Central memory CD8-positive, alpha-beta T cell (primary cell): ENCODE measurements at regions not wholly inside any gene's neighbourhood (a gene's known extent, or its start where the extent isn't known, plus 50 kb on each side); places are given as distances from the start of the nearest gene placed in this dataset.

Source experiments
- ATAC-seq: fragments of 150-1000 bp; cut with Tn5 transposase; replicated peaks from 2 replicates; pipeline ENCODE4 v1.10.0; 2022; ENCODE audit warnings: mild to moderate bottlenecking, moderate FRiP score, moderate number of reproducible peaks; ENCODE audit not compliant: poor library complexity, severe bottlenecking; ENCODE audit errors: extremely low read depth
- DNase-seq, 2 donors: peaks; one replicate each; pipeline ENCODE4 v3.0.0; 2021; ENCODE audit warnings: low spot score in 2 of 2
- H3K27ac Mint-ChIP-seq: one replicate; pipeline ENCODE4 v1.8.0; 2022; ENCODE audit warnings: low read depth, mild to moderate bottlenecking, moderate library complexity, mixed read lengths
- H3K27me3 Mint-ChIP-seq: one replicate; pipeline ENCODE4 v1.8.0; 2022; ENCODE audit warnings: mixed read lengths
- H3K36me3 Mint-ChIP-seq: one replicate; pipeline ENCODE4 v1.8.0; 2022; ENCODE audit warnings: mild to moderate bottlenecking, moderate library complexity, mixed read lengths; ENCODE audit not compliant: insufficient read depth
- H3K4me1 Mint-ChIP-seq: one replicate; pipeline ENCODE4 v1.8.0; 2022; ENCODE audit warnings: mixed read lengths
- H3K4me3 Mint-ChIP-seq: one replicate; pipeline ENCODE4 v1.8.0; 2022; ENCODE audit warnings: mild to moderate bottlenecking, moderate library complexity, mixed read lengths
- H3K9me3 Mint-ChIP-seq: one replicate; pipeline ENCODE4 v1.8.0; 2022; ENCODE audit warnings: mixed read lengths

GRCh38 chr18:4878480-4878879 lies 318.6 kb downstream of the AKAIN1 start:
- ATAC-seq (no peak), DNase-seq (no peak)
- H3K36me3 Mint-ChIP-seq: no peaks in the 10 kb centered on the region
- H3K9me3 Mint-ChIP-seq: peaks cover 22% of the 10 kb centered on the region
- no peaks in the 10 kb centered on the region for H3K4me1 Mint-ChIP-seq
- H3K4me3 Mint-ChIP-seq: no peak overlapping the region
- H3K27me3 Mint-ChIP-seq: no peaks in the 10 kb centered on the region
- H3K27ac Mint-ChIP-seq: no peak overlapping the region

GRCh38 chr18:4871197-4871596 lies 325.9 kb downstream of the AKAIN1 start:
- no peak for ATAC-seq
- Mint-ChIP-seq H3K9me3 (peaks cover 25% of the 10 kb centered on the region), H3K36me3 (no peaks in the 10 kb centered on the region), H3K4me3 (no peak overlapping the region), H3K27ac (no peak overlapping the region), H3K4me1 (no peaks in the 10 kb centered on the region), H3K27me3 (no peaks in the 10 kb centered on the region)
- DNase-seq: no peak

GRCh38 chr18:4870177-4870773 lies 326.8 kb downstream of the AKAIN1 start:
- no peak for ATAC-seq
- DNase-seq: no peak
- H3K4me1 Mint-ChIP-seq: no peaks in the 10 kb centered on the region
- H3K4me3 Mint-ChIP-seq: no peak overlapping the region
- no peak overlapping the region for H3K27ac Mint-ChIP-seq
- peaks cover 25% of the 10 kb centered on the region for H3K9me3 Mint-ChIP-seq
- no peaks in the 10 kb centered on the region for H3K36me3 Mint-ChIP-seq
- no peaks in the 10 kb centered on the region for H3K27me3 Mint-ChIP-seq

GRCh38 chr18:4869155-4869554 lies 327.9 kb downstream of the AKAIN1 start:
- H3K27ac Mint-ChIP-seq: no peak overlapping the region
- H3K4me3 Mint-ChIP-seq: no peak overlapping the region
- DNase-seq: no peak
- ATAC-seq: no peak
- H3K27me3 Mint-ChIP-seq: no peaks in the 10 kb centered on the region
- no peaks in the 10 kb centered on the region for H3K4me1 Mint-ChIP-seq
- H3K9me3 Mint-ChIP-seq: peaks cover 19% of the 10 kb centered on the region
- H3K36me3 Mint-ChIP-seq: no peaks in the 10 kb centered on the region

GRCh38 chr18:4858379-4859127 lies 338.5 kb downstream of the AKAIN1 start:
- no peak overlapping the region for H3K27ac Mint-ChIP-seq
- no peak for DNase-seq
- no peaks in the 10 kb centered on the region for H3K4me1 Mint-ChIP-seq
- H3K4me3 Mint-ChIP-seq: no peak overlapping the region
- H3K36me3 Mint-ChIP-seq: no peaks in the 10 kb centered on the region
- no peaks in the 10 kb centered on the region for H3K27me3 Mint-ChIP-seq
- ATAC-seq: no peak
- peaks cover under 1% of the 10 kb centered on the region for H3K9me3 Mint-ChIP-seq

GRCh38 chr18:4854671-4855070 lies 342.4 kb downstream of the AKAIN1 start:
- DNase-seq (no peak), ATAC-seq (no peak)

GRCh38 chr18:4851301-4851976 lies 345.6 kb downstream of the AKAIN1 start:
- ATAC-seq (no peak), DNase-seq (no peak)
- H3K9me3 Mint-ChIP-seq: peaks cover 19% of the 10 kb centered on the region
- H3K4me1 Mint-ChIP-seq: no peaks in the 10 kb centered on the region
- no peak overlapping the region for H3K27ac Mint-ChIP-seq
- H3K36me3 Mint-ChIP-seq: no peaks in the 10 kb centered on the region
- H3K27me3 Mint-ChIP-seq: no peaks in the 10 kb centered on the region
- H3K4me3 Mint-ChIP-seq: no peak overlapping the region

More at GRCh38 chr18:4854671-4855070, 342.4 kb downstream of the AKAIN1 start:
- Mint-ChIP-seq H3K4me3 (no peak overlapping the region), H3K9me3 (peaks cover 7% of the 10 kb centered on the region), H3K36me3 (no peaks in the 10 kb centered on the region), H3K27me3 (no peaks in the 10 kb centered on the region), H3K4me1 (no peaks in the 10 kb centered on the region), H3K27ac (no peak overlapping the region)

- no peak for DNase-seq
- H3K36me3 Mint-ChIP-seq: no peaks in the 10 kb centered on the region
- H3K9me3 Mint-ChIP-seq: peaks cover 24% of the 10 kb centered on the region
- no peak overlapping the region for H3K4me3 Mint-ChIP-seq
- no peak for ATAC-seq
- H3K27ac Mint-ChIP-seq: no peak overlapping the region
- no peaks in the 10 kb centered on the region for H3K4me1 Mint-ChIP-seq
- no peaks in the 10 kb centered on the region for H3K27me3 Mint-ChIP-seq
These were observed 350.0 kb downstream of the AKAIN1 start for GRCh38 chr18:4847056-4847455.

GRCh38 chr18:4844320-4844719 lies 352.7 kb downstream of the AKAIN1 start:
- DNase-seq: no peak
- Mint-ChIP-seq H3K4me1 (no peaks in the 10 kb centered on the region), H3K36me3 (no peaks in the 10 kb centered on the region), H3K9me3 (peaks cover 24% of the 10 kb centered on the region), H3K27ac (no peak overlapping the region), H3K4me3 (no peak overlapping the region), H3K27me3 (no peaks in the 10 kb centered on the region)
- no peak for ATAC-seq

- no peak overlapping the region for H3K27ac Mint-ChIP-seq
- H3K9me3 Mint-ChIP-seq: peaks cover 21% of the 10 kb centered on the region
These were observed 353.3 kb downstream of the AKAIN1 start for GRCh38 chr18:4843771-4844170.

GRCh38 chr18:4842751-4843150 lies 354.3 kb downstream of the AKAIN1 start:
- no peaks in the 10 kb centered on the region for H3K4me1 Mint-ChIP-seq
- no peaks in the 10 kb centered on the region for H3K27me3 Mint-ChIP-seq
- H3K27ac Mint-ChIP-seq: no peak overlapping the region
- H3K4me3 Mint-ChIP-seq: no peak overlapping the region
- ATAC-seq (no peak), DNase-seq (no peak)
- peaks cover 26% of the 10 kb centered on the region for H3K9me3 Mint-ChIP-seq
- H3K36me3 Mint-ChIP-seq: no peaks in the 10 kb centered on the region

More at GRCh38 chr18:4843771-4844170, 353.3 kb downstream of the AKAIN1 start:
- ATAC-seq (no peak), DNase-seq (no peak)
- no peaks in the 10 kb centered on the region for H3K27me3 Mint-ChIP-seq
- no peaks in the 10 kb centered on the region for H3K36me3 Mint-ChIP-seq
- H3K4me3 Mint-ChIP-seq: no peak overlapping the region
- no peaks in the 10 kb centered on the region for H3K4me1 Mint-ChIP-seq

- DNase-seq: no peak
- ATAC-seq: no peak
- peaks cover 23% of the 10 kb centered on the region for H3K9me3 Mint-ChIP-seq
- H3K27me3 Mint-ChIP-seq: no peaks in the 10 kb centered on the region
- no peaks in the 10 kb centered on the region for H3K36me3 Mint-ChIP-seq
- no peaks in the 10 kb centered on the region for H3K4me1 Mint-ChIP-seq
- H3K4me3 Mint-ChIP-seq: no peak overlapping the region
- no peak overlapping the region for H3K27ac Mint-ChIP-seq
These were observed 354.8 kb downstream of the AKAIN1 start for GRCh38 chr18:4842287-4842686.

- DNase-seq (no peak), ATAC-seq (no peak)
- Mint-ChIP-seq H3K36me3 (no peaks in the 10 kb centered on the region), H3K27me3 (no peaks in the 10 kb centered on the region), H3K4me1 (no peaks in the 10 kb centered on the region), H3K4me3 (no peak overlapping the region), H3K9me3 (peaks cover 21% of the 10 kb centered on the region), H3K27ac (no peak overlapping the region)
These were observed 357.4 kb downstream of the AKAIN1 start for GRCh38 chr18:4839639-4840038.
